HUES48 (cell line): ENCODE measurements at regions not wholly inside any gene's neighbourhood (a gene's known extent, or its start where the extent isn't known, plus 50 kb on each side); places are given as distances from the start of the nearest gene placed in this dataset.

Source experiments
- H3K27ac ChIP-seq: one replicate; pipeline ENCODE4 v1.7.0; 2013; ENCODE audit warnings: low read depth, low read length, inconsistent platforms
- H3K27me3 ChIP-seq: 2 replicates; pipeline ENCODE4 v1.6.1; 2013; ENCODE audit warnings: mild to moderate bottlenecking, low read length; ENCODE audit not compliant: control insufficient read depth, insufficient read depth
- H3K36me3 ChIP-seq: 2 replicates; pipeline ENCODE4 v1.6.1; 2013; ENCODE audit warnings: low read length; ENCODE audit not compliant: control insufficient read depth, insufficient read depth
- H3K4me1 ChIP-seq: 2 replicates; pipeline ENCODE4 v1.6.1; 2013; ENCODE audit warnings: mild to moderate bottlenecking, low read length; ENCODE audit not compliant: control insufficient read depth, insufficient read depth
- H3K4me3 ChIP-seq: 2 replicates; pipeline ENCODE4 v1.5.1; 2013; ENCODE audit warnings: mild to moderate bottlenecking, low read depth, low read length
- H3K9ac ChIP-seq: 2 replicates; pipeline ENCODE4 v1.6.1; 2013; ENCODE audit warnings: mild to moderate bottlenecking, low read depth, low read length, moderate library complexity
- H3K9me3 ChIP-seq: 2 replicates; pipeline ENCODE4 v1.6.1; 2013; ENCODE audit warnings: low read length; ENCODE audit not compliant: control insufficient read depth, insufficient read depth

DNA sequence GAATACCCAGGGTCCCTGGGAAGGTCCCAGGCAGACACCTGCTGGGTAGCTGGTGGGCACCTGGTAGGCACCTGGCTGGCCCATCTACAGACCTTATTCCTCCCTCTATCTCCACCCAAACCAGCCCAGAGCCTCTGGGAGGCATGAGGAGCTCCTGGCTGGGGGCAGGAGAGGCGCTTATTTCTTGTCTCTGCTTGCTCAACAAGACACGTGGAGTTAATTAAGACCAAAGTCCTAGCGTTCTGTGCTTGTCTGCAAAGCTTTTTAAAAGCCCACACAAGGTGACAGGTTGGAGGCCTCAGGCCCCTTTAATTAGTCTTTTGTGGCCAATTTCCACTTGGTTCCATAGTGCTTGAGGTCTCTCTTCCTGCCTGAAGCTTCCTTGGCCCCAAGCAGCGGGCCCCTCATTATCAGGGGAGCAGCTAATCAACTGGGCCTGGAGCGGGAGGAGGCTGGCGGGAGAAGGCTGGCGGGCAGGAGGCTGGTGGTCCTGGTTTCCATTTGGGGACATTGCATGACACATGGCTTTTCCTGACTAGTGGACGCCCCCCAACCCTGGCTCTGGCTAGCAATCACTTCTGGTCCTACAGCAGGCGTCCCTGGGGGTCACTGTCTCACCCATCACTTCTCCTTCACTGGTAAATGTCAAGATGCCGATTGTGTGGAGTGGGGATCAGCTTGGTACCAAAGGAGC is 65.4 kb upstream of the HDAC4 start:
- H3K9ac ChIP-seq = no peak overlapping the region
- no peaks in the 10 kb centered on the region for H3K4me1 ChIP-seq
- H3K9me3 ChIP-seq = peaks cover 21% of the 10 kb centered on the region
- no peaks in the 10 kb centered on the region for H3K36me3 ChIP-seq
- H3K4me3 ChIP-seq = no peak overlapping the region
- no peaks in the 10 kb centered on the region for H3K27me3 ChIP-seq
- H3K27ac ChIP-seq = no peak overlapping the region

DNA sequence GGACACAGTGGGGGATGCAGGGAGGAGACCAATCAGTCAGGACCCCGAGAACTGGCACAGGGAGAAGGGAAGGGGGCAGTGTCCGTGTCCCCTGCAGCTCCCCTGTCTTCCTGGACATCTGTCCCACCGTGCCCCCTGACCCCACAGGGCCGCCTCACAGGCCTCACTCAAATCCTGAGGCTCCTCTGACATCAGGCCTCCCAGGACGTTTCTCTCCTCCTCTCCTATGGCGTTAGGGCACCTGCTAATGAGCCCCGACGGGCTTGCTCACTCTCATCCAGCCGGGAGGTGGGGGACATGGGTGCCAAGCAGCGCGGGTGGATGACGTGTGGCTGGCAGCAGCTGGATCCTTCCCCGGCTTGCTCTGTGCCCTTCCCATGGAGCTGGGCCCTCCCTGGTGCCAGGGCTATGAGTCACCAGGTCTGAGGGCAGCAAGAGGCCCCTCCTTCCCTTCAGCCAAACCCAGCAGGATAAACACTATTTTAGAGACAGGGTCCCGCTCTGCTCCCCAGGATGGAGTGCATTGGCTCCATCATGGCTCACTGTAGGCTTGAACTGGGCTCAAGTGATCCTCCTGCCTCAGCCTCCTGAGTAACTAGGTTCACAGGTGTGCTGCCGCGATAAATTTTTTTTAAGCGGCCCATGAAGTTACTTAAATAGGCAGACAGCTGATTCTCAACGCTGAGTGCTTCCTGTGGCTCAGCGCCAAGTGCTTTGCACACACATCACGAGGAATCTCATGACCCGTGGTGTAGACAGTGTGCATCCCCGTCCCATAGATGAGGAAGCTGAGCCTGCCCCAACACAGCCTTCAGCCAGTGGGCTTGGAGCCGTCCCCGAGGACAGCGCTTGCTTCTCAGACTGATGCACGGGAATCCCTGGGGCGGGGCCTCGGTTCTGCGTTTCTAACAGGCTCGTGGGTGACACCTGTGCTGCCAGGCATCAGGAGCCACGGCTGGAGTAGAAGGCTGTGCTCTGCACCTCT is 64.5 kb upstream of the HDAC4 start:
- no peak overlapping the region for H3K27ac ChIP-seq
- no peak overlapping the region for H3K4me3 ChIP-seq
- H3K4me1 ChIP-seq = no peaks in the 10 kb centered on the region

DNA sequence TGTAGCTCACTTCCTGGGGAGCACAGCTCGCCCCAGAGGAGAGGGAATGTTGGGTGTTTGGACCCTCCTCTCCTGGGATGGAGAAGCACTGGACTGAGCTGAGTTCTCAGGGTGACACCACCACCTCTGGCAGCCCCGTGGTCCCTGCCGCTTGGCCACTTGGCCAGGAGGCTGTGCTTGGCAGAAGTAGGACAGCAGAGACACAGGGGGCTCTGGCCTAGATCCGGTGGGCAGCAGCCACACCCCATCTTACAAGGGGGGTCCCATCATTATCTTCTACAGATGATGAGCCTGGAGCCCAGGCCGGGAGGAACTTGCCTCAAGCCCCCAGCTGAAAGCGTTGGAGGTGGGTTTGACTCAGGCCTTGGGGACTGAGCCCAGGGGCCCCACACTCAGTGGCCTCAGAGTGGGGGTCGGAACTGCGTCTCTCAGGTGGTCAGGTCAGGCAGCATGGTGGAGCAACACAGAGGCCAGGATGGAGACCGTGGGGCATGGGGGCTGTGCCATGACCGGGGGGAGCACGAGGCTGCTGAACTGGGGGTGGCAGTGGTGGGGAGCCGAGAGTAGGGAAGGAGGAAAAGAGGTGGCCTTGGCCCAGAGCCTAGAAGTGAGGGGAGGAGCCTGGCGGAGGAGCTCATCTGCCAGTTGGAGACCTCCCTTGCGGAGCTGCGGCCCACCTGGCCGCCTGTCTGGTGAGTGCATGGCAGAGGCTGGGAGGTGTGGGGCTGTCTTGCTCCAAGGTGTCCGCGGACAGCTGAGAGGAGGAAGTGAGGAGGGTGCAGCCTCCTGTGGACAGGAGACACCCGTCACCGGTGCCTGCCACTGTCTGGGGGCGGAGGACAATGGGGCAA is 63.6 kb upstream of the HDAC4 start:
- H3K9me3 ChIP-seq = peaks cover 7% of the 10 kb centered on the region; the same call in 1 of the 2 replicates
- no peak overlapping the region for H3K9ac ChIP-seq
- no peak overlapping the region for H3K4me3 ChIP-seq
- no peaks in the 10 kb centered on the region for H3K36me3 ChIP-seq
- no peaks in the 10 kb centered on the region for H3K27me3 ChIP-seq
- no peak overlapping the region for H3K27ac ChIP-seq
- no peaks in the 10 kb centered on the region for H3K4me1 ChIP-seq

More for the DNA sequence above, 64.5 kb upstream of the HDAC4 start:
- Histone ChIP-seq H3K27me3 (no peaks in the 10 kb centered on the region), H3K9ac (no peak overlapping the region), H3K9me3 (peaks cover 17% of the 10 kb centered on the region), H3K36me3 (no peaks in the 10 kb centered on the region)

- no peak overlapping the region for H3K27ac ChIP-seq
- H3K4me3 ChIP-seq = no peak overlapping the region
- no peaks in the 10 kb centered on the region for H3K36me3 ChIP-seq
Observed at GRCh38 chr2:239463541-239464165, 62.8 kb upstream of the HDAC4 start.

DNA sequence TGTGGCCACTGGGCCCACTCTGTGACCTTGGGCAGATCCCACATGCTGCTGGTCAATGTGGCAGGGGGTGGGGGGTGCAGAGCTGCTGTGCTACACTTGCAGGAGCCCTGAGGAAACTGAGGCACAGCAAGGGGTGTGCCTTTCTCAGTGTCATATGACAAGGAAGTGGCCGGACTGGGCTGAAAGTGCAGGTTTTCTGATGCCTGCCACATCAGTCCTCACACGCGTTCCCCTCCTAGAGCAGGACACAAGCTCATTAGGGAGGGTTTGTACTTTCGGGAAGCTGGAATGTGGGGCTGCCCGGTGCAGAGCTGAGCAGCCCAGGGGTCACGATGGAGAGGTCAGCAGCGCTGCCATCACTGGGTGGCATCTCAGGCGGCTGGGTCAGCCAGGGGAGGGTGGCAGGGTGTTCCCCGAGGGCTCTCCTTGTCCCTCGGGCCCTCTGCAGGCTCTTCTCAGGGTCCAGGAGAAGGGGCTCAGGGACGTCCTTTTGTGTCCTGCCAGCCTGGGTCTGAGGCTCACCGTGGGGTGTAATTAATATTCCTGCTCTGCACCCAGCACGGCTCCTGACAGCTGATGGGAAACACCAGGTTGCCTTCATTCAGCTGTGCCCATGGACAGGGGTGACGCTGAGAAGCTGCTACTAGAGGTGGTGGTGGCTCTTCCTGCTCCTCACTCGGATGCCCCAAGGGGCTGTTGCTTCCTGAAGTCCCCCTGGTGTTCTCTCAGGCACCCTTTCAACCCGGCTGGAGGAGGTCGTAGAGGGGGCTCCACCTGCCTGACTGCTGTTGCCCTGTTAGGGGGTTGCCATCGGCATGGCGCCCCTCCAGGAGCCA is 62.1 kb upstream of the HDAC4 start:
- no peaks in the 10 kb centered on the region for H3K27me3 ChIP-seq
- no peak overlapping the region for H3K9ac ChIP-seq
- no peak overlapping the region for H3K27ac ChIP-seq
- no peaks in the 10 kb centered on the region for H3K4me1 ChIP-seq
- 0 out of 2 replicates have a peak, but pooled peaks cover 3% of the 10 kb centered on the region for H3K9me3 ChIP-seq
- no peaks in the 10 kb centered on the region for H3K36me3 ChIP-seq
- H3K4me3 ChIP-seq = no peak overlapping the region

More at GRCh38 chr2:239463541-239464165, 62.8 kb upstream of the HDAC4 start:
- 0 out of 2 replicates have a peak, but pooled peaks cover 3% of the 10 kb centered on the region for H3K9me3 ChIP-seq
- H3K9ac ChIP-seq = no peak overlapping the region
- H3K4me1 ChIP-seq = no peaks in the 10 kb centered on the region
- H3K27me3 ChIP-seq = no peaks in the 10 kb centered on the region

DNA sequence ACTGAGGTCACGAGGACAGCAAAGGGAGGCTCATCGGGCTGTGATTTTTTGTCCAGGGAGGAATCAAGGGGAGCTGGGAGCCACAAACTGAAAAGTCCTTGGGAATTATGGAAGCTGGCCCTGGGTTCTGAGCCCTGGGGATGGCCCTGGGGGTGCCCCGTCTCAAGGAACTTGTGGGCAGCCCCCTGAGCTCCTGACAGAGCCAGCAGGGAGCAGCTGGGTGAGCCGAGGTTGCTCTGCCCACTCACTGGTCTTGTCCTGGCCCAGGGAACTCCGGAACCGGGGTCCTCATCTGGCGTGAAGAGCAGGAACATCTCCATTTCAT is 61.3 kb upstream of the HDAC4 start:
- H3K27me3 ChIP-seq = no peaks in the 10 kb centered on the region
- H3K27ac ChIP-seq = no peak overlapping the region
- H3K9me3 ChIP-seq = no peaks in the 10 kb centered on the region
- no peak overlapping the region for H3K4me3 ChIP-seq
- no peak overlapping the region for H3K9ac ChIP-seq
- no peaks in the 10 kb centered on the region for H3K36me3 ChIP-seq
- H3K4me1 ChIP-seq = no peaks in the 10 kb centered on the region

DNA sequence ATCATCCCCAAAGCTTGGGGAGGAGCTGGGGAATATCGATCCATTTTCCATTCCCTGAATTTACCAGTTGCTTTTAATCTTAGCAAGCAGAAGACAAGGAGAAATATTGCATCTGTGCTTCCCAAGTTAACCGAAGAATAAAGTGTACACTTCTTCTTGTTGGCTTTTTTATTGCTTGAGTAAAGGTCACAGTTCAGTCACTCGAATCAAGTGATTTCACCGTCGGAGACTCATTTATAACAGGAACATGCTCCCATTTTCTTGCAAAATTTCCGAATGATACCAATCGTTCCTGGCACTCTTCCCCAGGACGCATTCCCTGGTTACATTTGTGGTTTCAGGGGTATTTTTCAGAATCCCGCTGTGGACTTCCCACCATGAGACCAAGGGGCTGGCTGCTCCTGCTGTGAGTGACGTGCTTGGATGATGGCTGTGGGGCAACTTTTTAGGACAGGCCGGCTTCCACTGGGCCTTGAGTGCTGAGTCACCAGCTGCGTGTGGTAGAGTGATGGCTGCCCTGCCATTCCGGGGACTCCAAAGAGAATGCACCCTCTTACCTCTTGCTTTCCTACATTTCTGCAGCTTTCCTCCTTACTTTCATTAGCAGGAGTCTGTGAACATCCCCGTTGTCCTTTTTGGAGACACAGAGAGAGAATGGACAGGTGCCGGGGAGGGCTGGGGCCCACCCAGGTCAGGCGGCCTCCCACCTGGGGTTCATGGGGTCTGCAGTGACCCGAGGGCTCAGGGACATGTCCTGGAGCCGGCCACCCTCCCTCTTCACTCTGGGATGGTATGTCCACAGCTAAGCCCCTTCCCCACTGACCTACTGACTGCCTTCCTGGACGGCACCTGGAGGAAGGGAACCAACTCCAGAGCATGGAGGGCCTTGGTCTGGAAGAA is 60.7 kb upstream of the HDAC4 start:
- Histone ChIP-seq H3K9ac (no peak overlapping the region), H3K27me3 (no peaks in the 10 kb centered on the region), H3K27ac (no peak overlapping the region), H3K4me1 (no peaks in the 10 kb centered on the region), H3K36me3 (no peaks in the 10 kb centered on the region), H3K4me3 (no peak overlapping the region), H3K9me3 (no peaks in the 10 kb centered on the region)

GRCh38 chr2:239460780-239461179 is 60.0 kb upstream of the HDAC4 start:
- Histone ChIP-seq H3K36me3 (no peaks in the 10 kb centered on the region), H3K4me1 (no peaks in the 10 kb centered on the region), H3K27ac (no peak overlapping the region), H3K27me3 (no peaks in the 10 kb centered on the region), H3K9ac (no peak overlapping the region), H3K9me3 (0 out of 2 replicates have a peak, but pooled peaks cover 3% of the 10 kb centered on the region), H3K4me3 (no peak overlapping the region)

GRCh38 chr2:239459606-239460005 is 58.8 kb upstream of the HDAC4 start:
- Histone ChIP-seq H3K4me3 (no peak overlapping the region), H3K27ac (no peak overlapping the region), H3K9me3 (0 out of 2 replicates have a peak, but pooled peaks cover 5% of the 10 kb centered on the region), H3K9ac (no peak overlapping the region), H3K4me1 (no peaks in the 10 kb centered on the region), H3K36me3 (no peaks in the 10 kb centered on the region), H3K27me3 (no peaks in the 10 kb centered on the region)
